Hypothalamus (tissue), 51 donors: ENCODE measurements at regions not wholly inside any gene's neighbourhood (a gene's known extent, or its start where the extent isn't known, plus 50 kb on each side); places are given as distances from the start of the nearest gene placed in this dataset.
"Not testable (repeated sequence)": the region's sequence is repeated elsewhere in the genome, so short reads cannot be mapped to it uniquely, and the experiment has no call there.

ENCODE experiments used
- DNase-seq, 51 donors: peaks; one replicate each; lab custom pipeline; 2025; lab: John Stamatoyannopoulos, UW

- DNase-seq, result no peak
Observed at GRCh38 chr2:242063436-242063835, 193.9 kb downstream of the RTP5 start.

GRCh38 chr2:242063850-242064249, 194.3 kb downstream of the RTP5 start:
- no peak for DNase-seq

- DNase-seq, result no peak
Observed at GRCh38 chr2:242064364-242065250, 195.1 kb downstream of the RTP5 start.

GRCh38 chr2:242065426-242065825, 195.9 kb downstream of the RTP5 start:
- DNase-seq, result no peak

- DNase-seq, result no peak
Observed at GRCh38 chr2:242069018-242069417, 199.5 kb downstream of the RTP5 start.

- DNase-seq, result peak in 11 of 51 donors; percentile 7 to 81 (median 40)
Observed at GRCh38 chr2:242069938-242070395, 200.4 kb downstream of the RTP5 start.

- DNase-seq, result peak in 11 of 51 donors; percentile 13 to 55 (median 36)
Observed at GRCh38 chr2:242070726-242071125, 201.2 kb downstream of the RTP5 start.

- peak in 9 of 51 donors; percentile 21 to 45 (median 27) for DNase-seq
Observed at GRCh38 chr2:242071377-242071776, 201.8 kb downstream of the RTP5 start.

GRCh38 chr2:242071936-242072335, 202.4 kb downstream of the RTP5 start:
- not testable (repeated sequence) for DNase-seq

- no peak for DNase-seq
Observed at GRCh38 chr2:242075168-242075567, 205.6 kb downstream of the RTP5 start.

- no peak for DNase-seq
Observed at GRCh38 chr2:242075696-242076095, 206.2 kb downstream of the RTP5 start.

- DNase-seq, result not testable (repeated sequence)
Observed at GRCh38 chr2:242076184-242076583, 206.7 kb downstream of the RTP5 start.

GRCh38 chr2:242078426-242078825, 208.9 kb downstream of the RTP5 start:
- DNase-seq, result not testable (repeated sequence)

GRCh38 chr2:242079792-242080191, 210.3 kb downstream of the RTP5 start:
- not testable (repeated sequence) for DNase-seq

- DNase-seq, result not testable (repeated sequence)
Observed at GRCh38 chr2:242080575-242081214, 211.2 kb downstream of the RTP5 start.

GRCh38 chr2:242084034-242084433, 214.5 kb downstream of the RTP5 start:
- DNase-seq, result not testable (repeated sequence)

GRCh38 chr2:242085024-242085674, 215.6 kb downstream of the RTP5 start:
- DNase-seq, result not testable (repeated sequence)

GRCh38 chr2:242085941-242086621, 216.6 kb downstream of the RTP5 start:
- DNase-seq, result peak in 7 of 51 donors; percentile 8 to 51 (median 17)

- DNase-seq, result peak in 1 of 51 donors; percentile 58
Observed at GRCh38 chr2:242088044-242088443, 218.5 kb downstream of the RTP5 start.

- peak in 49 of 51 donors; percentile 28 to 96 (median 85) for DNase-seq
Observed at GRCh38 chr2:242088471-242089212, 219.1 kb downstream of the RTP5 start.
